ENCODE measurements at regions not wholly inside any gene's neighbourhood (a gene's known extent, or its start where the extent isn't known, plus 50 kb on each side); places are given as distances from the start of the nearest gene placed in this dataset.

DNA sequence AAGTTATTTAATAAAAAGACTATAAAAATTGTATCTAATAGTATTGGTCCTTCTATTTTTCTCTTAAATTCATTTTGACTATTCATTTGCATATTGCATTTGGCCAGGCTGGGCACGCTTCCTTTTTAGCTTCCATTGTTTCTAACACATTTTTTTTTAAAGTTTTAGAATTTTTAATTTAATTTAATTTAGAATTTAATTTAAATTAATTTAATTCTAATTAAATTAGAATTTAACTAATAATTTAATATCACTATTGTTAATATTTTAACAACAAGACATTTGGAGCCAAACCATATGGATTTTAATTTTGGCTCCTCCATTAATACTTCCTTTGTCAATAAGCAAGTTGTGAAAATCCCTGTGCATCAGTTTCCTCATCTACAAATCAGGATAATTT is 856.9 kb upstream of the SEL1L start:
- DNase-seq: no peak

DNA sequence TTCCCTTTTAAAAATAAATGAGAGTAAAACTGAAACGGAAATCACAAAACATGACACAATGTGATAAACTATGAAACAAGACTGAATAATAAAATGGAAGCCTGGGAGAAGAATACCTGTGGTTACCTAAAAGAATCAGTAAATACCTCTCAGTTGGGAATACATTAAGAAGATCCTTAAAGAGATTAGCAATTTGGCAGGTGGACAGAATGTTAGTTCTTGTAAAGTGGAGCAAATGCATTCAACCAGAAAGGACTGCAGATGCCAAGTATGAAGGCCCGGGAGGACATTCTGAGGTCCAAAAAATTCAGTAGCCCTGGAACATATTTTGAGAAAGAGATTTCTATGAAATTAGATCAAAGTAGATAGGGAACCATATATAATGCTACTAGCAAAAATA is 861.3 kb upstream of the SEL1L start:
- DNase-seq: no peak

DNA sequence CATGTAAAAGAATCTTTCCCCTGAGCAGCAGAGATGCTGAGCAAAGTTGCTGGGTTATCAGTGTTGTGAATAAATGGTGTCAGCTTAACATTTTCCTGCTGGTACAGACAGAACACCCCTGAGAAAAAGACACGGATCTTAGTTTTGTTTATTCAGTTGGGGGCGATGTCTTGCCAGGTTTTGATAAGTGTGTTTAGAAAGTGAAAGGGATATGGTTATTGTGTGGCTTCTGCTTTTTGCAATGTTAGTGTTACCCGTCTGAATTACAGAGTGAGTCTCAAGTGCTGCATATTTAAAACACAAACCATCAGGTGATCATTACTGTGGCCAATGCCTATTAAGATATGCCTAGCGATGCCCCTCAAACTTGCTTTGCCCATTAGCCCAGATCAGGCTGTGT is 864.6 kb upstream of the SEL1L start:
- DNase-seq: no peak

DNA sequence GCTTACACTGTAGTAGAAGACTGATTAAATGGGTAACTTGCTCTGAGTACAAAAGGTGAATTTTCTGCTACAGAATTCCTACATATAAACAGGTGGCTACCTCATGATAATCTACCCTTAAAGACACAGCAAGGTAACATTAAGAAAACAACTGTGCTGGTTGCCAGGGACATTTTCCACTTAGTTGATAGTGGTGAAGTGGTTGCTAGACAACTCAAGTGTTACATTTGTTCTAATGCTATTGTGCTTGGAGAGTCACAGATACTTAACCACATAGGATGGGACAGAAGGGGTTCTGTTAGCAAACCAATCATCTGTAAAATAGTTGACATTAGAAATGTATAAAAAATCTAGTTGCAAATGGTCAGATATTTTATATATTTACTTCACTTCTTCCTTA is 870.3 kb upstream of the SEL1L start:
- DNase-seq: no peak

DNA sequence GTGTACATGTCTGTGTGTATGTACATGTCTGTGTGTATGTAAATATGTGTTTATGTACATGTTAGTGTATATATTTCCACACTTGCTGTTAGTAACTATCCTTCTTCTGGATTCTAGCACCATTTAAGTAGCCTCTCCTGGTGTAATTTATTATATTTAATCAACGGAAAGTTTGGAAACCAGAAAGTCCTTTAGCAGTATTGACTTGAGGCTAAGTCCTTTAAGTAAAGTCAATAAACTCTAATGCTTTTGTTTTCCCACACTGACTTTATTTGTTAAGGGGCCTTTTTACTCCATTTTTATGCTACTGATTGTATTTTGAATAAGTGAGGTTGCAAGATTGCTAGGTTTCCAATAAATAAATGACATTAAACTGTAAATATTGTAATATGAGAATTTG is 876.4 kb upstream of the SEL1L start:
- no peak for DNase-seq

DNA sequence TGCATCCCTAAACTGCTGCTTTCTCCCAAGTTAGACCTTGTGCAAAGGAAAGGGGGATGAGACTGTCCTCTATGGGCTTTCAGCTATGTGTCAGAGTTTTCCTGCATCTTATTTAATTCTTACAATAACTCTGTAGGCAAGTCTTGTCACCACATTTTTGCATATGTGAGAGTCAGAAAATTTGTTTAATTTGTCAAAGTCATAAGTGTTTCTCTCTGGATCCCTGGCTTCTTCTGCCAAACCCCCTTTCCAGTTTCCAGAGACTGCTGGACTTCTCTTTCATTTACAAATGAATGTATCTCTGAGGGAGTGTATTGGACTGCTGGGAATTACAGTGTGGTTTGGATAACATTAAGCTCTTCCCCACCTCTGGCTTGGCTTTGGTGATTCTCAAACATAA is 877.6 kb upstream of the SEL1L start:
- no peak for DNase-seq

DNA sequence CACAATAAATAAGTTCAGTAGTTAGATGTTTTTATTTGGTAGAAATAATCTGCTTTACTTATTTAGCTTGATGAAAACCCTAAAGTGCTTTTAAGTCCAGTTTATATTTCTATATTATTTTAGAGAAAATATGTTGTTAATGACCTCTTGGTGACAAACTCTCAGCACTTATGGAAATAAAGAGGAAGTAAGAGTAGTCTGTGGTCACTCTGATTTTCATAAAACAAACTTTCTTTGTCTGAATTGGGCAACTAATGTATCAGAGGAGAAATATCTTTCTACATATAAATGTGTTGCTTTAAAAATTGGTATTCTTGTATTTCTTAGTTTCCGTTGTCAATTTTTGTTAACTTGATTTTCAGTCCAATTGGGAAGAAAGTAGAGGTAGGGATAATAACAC is 878.9 kb upstream of the SEL1L start:
- no peak for DNase-seq

DNA sequence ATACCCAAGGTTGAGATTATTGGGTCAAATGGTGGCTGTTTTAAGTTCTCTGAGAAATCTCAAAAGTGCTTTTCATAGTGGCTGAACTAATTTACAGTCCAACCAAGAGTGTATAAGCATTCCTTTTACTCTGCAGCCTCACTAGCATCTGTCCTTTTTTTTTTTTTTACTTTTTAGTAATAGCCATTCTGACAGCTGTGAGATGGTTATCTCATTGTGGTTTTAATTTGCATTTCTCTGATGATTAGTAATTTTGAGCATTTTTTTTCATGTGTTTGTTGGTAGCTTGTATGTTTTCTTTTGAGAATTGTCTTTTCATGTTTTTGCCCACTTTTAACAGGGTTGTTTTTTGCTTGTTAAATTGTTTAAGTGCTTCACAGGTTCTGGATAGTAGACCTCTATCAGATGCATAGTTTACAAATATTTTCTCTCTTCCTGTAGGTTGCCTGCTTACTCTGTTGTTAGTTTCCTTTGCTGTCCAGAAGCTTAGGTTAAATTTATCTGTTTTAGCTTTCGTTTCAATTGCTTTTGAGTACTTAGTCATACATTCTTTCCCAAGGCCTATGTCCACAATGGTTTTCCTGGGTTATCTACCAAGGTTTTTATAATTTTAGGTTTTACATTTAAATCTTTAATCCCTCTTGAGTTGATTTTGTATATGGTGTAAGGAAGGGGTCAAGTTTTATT is 881.3 kb upstream of the SEL1L start:
- no peak for DNase-seq

DNA sequence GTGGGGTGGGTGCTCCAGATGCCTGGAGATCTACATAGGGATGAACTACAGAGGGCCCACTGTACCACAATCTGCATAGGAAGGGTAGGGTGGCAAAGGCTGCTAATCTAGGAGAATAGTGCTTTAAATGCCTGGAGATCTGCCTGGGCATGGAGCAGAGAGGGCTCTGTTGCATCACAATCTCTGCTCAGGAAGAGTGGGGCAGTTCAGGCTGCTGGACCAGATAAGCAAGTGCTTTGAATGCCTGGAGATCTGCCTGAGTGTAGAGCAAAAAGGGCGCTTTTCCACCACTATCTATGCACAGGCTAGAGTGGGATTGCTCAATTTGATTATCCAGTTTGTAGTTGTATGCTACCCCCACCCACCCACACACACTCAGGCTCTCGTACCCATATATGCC is 886.3 kb upstream of the SEL1L start:
- no peak for DNase-seq

DNA sequence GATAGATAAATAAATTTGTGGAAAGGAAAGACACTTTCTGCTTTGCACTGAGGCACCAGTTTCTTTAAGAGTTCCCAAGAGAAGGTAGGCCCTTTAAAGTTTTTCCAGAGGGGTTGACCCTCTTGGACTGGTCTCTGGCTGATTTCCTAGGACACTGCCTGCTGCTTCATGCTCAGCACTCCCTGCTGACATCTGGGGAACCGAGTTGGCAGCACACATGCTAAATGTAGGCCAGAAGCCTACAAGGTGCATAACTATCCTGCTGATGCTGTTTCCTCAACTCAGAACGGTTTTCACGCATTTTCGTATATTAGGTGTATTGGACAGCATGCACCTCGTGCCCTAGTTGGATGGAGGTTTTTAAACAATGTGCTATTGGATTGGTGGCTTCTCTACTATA is 887.2 kb upstream of the SEL1L start:
- no peak for DNase-seq

DNA sequence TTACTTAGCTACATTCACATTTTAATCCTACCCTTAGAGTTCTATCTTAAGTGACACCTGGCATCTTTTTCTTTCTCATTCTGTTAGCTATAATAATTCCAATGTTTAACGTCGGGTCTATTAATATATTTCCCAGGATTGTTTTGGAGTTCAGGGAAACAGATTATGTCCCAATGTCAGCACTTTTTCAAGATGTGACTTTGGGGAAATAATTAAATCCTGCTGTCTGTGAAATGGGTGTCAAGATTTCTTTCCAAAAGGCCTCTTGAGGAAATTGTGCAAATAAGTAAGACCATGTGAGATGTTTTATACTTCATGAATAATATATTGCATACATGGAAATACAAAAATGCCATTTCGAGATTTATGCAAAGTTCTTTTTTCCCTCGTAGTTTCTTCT is 887.6 kb upstream of the SEL1L start:
- no peak for DNase-seq

DNA sequence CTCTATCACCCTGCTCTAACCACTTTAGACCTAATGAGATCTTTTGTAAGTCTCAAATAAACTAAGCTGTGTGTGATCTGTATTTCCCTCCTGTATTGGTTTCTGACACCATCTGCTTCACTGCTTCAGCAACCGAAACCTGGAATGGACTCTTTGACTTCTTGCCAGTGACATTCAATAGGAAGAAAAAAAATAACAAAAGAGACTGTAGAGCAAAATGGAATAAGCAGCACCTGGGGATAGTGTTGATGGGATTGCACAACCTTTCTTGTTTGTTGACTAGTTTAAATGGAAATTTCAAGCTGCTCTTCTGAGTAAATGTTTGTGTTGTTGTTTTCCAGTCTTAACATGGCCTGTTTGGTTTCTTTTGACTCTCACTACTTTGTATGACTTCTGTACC is 888.6 kb upstream of the SEL1L start:
- DNase-seq: peak; percentile 94

DNA sequence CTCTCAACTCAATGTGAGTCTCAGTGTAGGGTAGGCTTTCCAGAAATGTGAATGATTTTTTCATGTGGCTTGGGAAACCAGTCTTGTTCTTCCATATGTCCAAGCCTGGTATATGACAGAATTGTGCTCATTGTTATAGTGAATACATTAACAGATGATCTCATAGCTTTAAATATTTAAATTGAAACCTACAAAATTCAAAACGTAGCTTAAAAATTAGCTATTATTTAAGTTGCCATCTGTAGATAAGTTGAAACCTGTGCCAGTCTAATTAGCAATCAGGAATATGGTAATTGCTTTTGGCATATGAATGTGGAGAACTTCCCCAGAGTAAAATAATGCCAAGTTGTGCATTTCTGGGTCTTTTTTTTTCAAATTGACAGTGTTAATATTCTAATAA is 891.6 kb upstream of the SEL1L start:
- DNase-seq: no peak

DNA sequence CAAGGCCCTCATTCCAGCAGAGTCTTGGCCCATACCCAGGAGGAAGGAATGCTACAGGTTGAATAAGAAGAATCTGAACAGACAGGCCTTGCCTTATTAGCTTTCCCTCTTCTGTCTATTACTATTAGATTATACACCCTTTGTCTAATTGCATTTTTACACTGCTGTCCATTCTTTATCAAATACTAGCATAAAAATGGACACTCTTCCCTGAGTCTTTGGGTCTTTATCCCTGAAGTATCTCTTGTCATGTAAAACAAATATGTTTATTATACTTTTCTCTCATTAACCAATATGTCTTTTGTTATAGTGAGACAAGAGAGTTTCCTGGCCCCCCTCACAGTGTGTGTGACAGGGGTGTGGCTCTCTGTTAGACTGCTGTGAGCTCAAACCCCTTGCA is 897.4 kb upstream of the SEL1L start:
- no peak for DNase-seq

DNA sequence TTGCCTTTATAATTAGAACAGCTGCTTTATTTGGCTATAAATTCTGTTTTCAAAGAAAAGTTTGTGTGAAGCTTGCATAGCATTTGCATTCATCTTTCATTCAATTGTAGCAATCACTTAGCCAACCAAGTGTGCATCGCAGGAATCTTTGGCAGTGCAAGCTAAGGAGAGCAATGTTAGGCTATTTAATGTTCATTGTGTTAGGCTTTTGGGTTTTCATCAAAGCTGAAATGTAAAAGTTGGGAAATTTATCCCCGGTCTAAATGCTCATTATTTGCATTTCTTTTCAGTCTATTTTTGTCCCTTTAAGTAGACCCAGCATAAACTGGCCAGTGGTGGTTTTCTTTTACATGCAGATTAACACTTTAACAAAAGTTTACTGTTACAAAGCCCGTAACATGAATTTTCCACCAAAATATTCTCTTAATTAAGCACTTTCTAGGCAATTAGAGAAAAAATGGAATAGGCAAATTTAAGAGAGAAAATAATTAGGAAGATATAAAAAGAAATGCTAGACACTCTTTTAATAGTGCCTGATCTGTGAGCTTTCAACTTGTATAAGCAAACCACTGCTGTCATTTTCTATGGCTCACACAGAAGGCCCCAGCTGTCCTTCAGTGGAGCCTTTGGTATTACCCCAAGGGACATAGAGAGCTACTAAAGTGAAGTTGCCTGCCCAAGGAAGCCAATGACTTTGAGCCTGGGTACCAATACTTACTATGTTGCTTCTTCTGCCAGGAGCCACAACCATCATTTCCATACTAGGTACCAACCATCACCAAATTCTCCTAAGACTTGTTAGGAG is 898.9 kb upstream of the SEL1L start:
- DNase-seq: no peak

DNA sequence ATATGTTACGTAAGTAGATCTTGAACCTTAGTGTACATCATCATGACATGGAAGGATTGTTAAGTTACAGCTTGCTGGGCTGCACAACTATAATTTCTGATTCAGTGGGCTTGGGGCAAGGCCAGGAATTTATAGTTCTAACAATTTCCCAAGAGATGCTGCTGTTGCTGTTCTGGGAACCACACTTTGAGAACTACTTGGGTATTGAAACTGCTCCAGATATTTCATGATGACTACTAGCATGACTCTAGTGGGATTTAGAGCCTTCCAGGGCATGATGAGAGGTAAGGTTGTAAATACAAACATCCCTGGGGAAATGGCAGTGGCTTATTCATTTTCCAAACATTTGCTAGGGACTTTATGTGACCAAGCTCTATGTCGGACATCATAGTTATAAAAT is 904.8 kb upstream of the SEL1L start:
- no peak for DNase-seq

DNA sequence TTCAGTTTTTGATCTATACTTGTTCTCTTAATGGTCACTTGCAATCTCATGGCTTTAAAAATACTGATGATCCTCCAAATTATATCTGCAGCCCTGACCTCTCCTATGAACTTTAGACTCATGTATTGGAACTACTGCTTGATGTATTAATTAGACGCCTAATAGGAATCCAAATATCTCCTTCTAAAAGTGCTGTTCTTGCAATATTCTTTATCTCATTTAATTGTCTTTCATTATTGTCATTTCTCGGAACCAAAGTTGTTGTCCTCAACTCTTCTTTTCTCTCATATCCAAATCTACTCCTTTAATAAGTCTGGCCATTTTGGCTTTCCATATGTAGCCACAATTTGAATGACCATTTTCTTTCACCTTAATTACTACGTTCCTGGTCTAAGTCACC is 907.6 kb upstream of the SEL1L start:
- no peak for DNase-seq

DNA sequence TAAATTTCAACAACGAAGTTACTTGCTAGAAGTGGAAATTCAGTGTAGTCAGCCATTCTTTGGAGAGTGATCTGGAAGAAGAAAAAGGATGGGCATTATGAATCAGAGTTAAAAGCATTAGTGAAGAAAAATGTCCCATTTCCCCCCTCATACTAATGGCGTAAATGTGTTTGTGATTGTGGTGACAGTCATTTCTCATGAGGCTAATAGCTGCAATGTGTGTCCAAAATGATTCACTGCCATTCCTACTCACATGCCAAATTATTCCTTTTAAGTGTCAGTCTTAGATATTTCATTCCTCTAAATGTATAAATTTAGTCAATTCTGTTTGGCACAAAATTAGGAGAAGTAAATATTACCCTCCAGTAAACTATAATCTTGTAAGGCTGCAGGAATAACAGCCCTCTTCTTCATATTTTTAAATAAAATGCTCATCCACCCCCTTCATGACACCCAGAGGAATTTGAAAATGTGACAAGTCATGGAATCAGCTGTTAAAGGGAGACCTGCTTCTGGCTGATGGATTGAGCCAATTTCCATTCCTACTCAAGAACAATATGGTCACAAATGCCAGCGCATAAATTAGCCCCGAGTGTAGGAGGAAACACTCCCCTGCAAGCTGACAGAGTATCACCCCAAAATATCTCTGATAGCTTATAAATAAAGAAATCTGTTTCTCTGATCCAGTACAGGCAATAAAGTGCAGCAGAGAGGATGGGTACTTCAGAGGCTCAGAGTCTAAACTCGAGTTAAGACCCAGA is 912.3 kb upstream of the SEL1L start:
- no peak for DNase-seq

DNA sequence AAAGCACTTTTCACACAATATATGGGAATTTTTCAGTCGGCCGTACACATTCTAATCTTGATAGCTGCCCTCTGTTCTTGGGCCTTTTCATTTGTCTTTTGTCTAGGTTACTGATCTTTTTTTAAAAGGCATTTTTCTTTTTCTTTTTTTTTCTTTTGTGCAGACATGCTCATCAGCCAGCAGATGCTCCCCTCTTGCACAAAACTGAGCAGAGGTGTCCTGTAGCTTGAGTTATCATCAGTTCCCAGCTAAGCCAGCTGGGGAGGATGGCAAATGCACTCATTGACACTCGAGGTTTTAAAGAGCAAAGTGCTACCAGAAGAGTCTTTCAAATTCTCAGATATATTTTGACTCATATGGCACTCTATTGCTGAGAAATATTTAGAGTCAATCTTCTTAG is 913.9 kb upstream of the SEL1L start:
- peak; percentile 61 for DNase-seq

DNA sequence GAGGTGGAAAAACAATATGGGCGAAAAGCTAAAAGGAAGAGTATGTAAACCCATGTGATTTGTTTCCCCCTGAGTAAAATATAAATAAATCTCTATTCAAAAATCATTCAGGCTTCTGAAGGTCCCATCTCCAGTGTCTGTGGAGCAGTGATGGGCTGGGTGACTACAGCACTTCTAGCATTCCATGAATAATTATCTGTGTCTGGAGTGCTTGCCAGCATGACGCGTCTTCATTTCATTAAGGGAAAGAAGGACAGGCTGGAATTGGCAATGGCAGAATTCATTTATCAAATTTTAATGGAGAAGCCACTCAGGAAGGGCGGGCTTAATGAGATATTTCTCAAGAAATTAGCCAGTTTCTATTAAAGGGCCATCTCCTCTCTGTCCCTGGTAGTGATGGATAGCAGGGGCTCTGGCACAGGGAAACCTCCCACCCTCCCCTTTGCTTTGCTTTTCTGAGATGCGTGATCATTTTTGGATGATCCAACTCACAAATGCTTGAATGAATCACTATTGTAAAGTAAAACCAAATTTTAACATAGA is 916.3 kb upstream of the SEL1L start:
- no peak for DNase-seq

DNA sequence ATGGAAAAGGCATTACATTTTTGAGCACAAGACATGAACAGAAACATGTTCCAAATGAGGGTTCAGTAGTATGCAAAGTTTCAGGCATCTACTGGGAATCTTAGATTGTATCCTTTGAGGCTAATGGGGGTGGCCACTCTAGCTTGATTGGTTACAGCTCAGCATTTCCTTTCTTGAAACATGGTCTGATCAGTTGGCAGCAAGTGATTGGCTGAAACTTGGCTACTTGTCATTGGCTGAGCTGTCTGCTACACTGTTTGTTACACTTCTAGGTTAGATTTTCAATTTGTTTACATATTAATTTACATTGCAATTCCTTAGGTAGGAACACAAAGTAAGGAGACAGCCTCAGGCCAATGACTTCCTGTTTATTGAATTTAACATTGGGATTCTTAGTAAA is 918.0 kb upstream of the SEL1L start:
- DNase-seq: no peak

DNA sequence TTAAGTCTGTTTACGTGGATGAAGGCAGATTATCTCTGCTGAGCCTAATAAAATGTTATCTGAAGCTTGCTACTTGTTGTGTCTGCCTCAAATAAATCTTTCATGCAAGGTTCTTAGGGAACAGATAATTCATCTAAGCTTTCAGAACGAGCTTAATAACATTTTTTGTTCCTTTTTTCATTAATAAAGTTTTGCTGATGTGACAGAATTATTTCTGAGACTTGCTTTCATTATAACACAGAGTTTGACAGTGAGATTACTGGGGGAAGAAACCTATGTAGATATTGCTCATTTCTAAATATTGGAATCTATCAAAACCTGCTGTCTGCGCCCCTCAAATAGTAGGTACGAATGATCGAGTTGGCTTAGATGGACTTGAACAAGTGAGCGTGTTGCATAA is 948.7 kb upstream of the SEL1L start:
- no peak for DNase-seq

DNA sequence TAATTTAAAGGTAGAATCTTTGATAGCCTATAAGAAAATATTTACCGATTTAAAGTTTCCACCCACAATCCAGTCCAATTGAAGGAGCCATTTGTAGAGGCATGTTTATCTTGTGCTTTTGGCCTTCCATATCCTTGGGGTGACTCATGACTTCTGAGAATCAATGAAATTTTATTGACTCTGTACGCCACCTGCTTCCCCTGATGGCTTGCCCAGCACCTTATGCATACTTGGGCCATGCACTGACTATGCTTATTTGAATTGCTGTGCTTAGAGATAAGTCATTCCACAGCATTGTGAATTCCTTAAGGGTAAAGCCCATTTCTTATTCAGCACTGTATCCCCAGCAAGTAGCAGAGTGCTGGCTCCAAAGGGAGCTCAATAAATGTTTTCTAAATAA is 954.8 kb upstream of the SEL1L start:
- no peak for DNase-seq

DNA sequence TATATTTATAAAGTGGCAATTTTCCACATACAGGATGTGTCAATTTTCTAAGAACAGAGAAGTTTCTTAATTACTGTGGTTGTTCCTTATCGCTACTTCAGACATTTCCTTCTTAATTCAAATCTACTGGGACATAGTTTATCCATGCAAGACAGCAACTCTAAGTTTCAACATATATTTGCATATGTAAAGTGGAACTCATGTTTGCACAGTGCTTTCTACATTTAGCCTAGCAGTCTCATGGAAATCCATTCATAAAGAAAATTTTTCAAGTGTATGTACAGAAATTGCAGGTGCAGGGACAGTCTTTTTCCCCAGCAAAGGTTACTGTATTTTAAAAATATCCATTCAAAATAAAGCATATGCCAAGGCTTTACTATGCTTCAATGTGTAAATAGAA is 956.7 kb upstream of the SEL1L start:
- DNase-seq: no peak
